ENCODE measurements at regions not wholly inside any gene's neighbourhood (a gene's known extent, or its start where the extent isn't known, plus 50 kb on each side); places are given as distances from the start of the nearest gene placed in this dataset.

GRCh38 chr9:129352146-129352865 lies 174.2 kb upstream of the IER5L start:
- TF ChIP-seq SIN3A (conservative IDR thresholded peaks at IDR 0.05 in 1 of 2, IDR thresholded peaks at IDR 0.05 in 1 of 2; ENCODE audit: low read depth in 1 of 2, low read length in 2 of 2) = 0 out of 4 replicates have a peak, but pooled peaks have one; percentile 15 to 16
- TF ChIP-seq POLR2A (IDR thresholded peaks at IDR 0.05; ENCODE audit: control extremely low read depth in 1 of 2, low read depth in 2 of 2, low read length in 2 of 2) = no peak
